ENCODE measurements at regions not wholly inside any gene's neighbourhood (a gene's known extent, or its start where the extent isn't known, plus 50 kb on each side); places are given as distances from the start of the nearest gene placed in this dataset.

GRCh38 chr10:1850971-1851527, 113.7 kb upstream of the ADARB2 start:
- Histone ChIP-seq H3K27me3 (no peaks in the 10 kb centered on the region), H3K9me3 (peaks cover 0 to 6% of the 10 kb centered on the region in 2 donors), H3K36me3 (no peaks in the 10 kb centered on the region), H3K4me1 (no peaks in the 10 kb centered on the region), H3K4me3 (no peak overlapping the region), H3K27ac (no peak overlapping the region)
- intact Hi-C loops (cut with DNase I; ENCODE audit: low total_unique reads): no loop called here
- TF ChIP-seq POLR2A (IDR thresholded peaks at IDR 0.05): no peak
- no peak for DNase-seq (ENCODE audit: low spot score in 2 of 2)

- Histone ChIP-seq H3K36me3 (no peaks in the 10 kb centered on the region), H3K4me1 (no peaks in the 10 kb centered on the region), H3K4me3 (no peak overlapping the region), H3K27me3 (no peaks in the 10 kb centered on the region), H3K27ac (no peak overlapping the region), H3K9me3 (peaks cover 0 to 6% of the 10 kb centered on the region in 2 donors)
- no peak for TF ChIP-seq POLR2AphosphoS5 (IDR thresholded peaks at IDR 0.05)
- no peak for TF ChIP-seq POLR2A (IDR thresholded peaks at IDR 0.05)
- TF ChIP-seq CTCF (IDR thresholded peaks at IDR 0.05): no peak
- DNase-seq (ENCODE audit: low spot score in 2 of 2): no peak
- intact Hi-C loops (cut with DNase I; ENCODE audit: low total_unique reads): no loop called here
Observed at GRCh38 chr10:1847361-1847760, 110.0 kb upstream of the ADARB2 start.

GRCh38 chr10:1846032-1846431, 108.7 kb upstream of the ADARB2 start:
- no peak overlapping the region for H3K27ac ChIP-seq
- H3K4me3 ChIP-seq: no peak overlapping the region
- no peaks in the 10 kb centered on the region for H3K4me1 ChIP-seq
- TF ChIP-seq CTCF (IDR thresholded peaks at IDR 0.05) (no peak), POLR2AphosphoS5 (IDR thresholded peaks at IDR 0.05) (no peak), POLR2A (IDR thresholded peaks at IDR 0.05) (no peak)
- H3K27me3 ChIP-seq: no peaks in the 10 kb centered on the region
- intact Hi-C loops (cut with DNase I; ENCODE audit: low total_unique reads): no loop called here
- H3K36me3 ChIP-seq: no peaks in the 10 kb centered on the region
- no peaks in the 10 kb centered on the region for H3K9me3 ChIP-seq
- no peak for DNase-seq (ENCODE audit: low spot score in 2 of 2)

GRCh38 chr10:1841759-1842158, 104.4 kb upstream of the ADARB2 start:
- Histone ChIP-seq H3K9me3 (no peaks in the 10 kb centered on the region), H3K27ac (no peak overlapping the region), H3K36me3 (no peaks in the 10 kb centered on the region), H3K4me3 (no peak overlapping the region), H3K4me1 (no peaks in the 10 kb centered on the region), H3K27me3 (peaks cover 0 to 3% of the 10 kb centered on the region in 2 donors)
- intact Hi-C loops (cut with DNase I; ENCODE audit: low total_unique reads): no loop called here
- TF ChIP-seq POLR2AphosphoS5 (IDR thresholded peaks at IDR 0.05) (no peak), POLR2A (IDR thresholded peaks at IDR 0.05) (no peak), CTCF (IDR thresholded peaks at IDR 0.05) (no peak)
- no peak for DNase-seq (ENCODE audit: low spot score in 2 of 2)

- Histone ChIP-seq H3K4me3 (no peak overlapping the region), H3K27me3 (no peaks in the 10 kb centered on the region), H3K27ac (no peak overlapping the region), H3K9me3 (peaks cover 0 to 15% of the 10 kb centered on the region in 2 donors), H3K4me1 (no peaks in the 10 kb centered on the region), H3K36me3 (no peaks in the 10 kb centered on the region)
- no peak for TF ChIP-seq CTCF (IDR thresholded peaks at IDR 0.05)
- TF ChIP-seq POLR2AphosphoS5 (IDR thresholded peaks at IDR 0.05): no peak
- no peak for TF ChIP-seq POLR2A (IDR thresholded peaks at IDR 0.05)
- no peak for DNase-seq (ENCODE audit: low spot score in 2 of 2)
- intact Hi-C loops (cut with DNase I; ENCODE audit: low total_unique reads): no loop called here
Observed at GRCh38 chr10:1829712-1830111, 92.4 kb upstream of the ADARB2 start.

- H3K27me3 ChIP-seq: peaks cover 0 to 5% of the 10 kb centered on the region in 2 donors
- DNase-seq (ENCODE audit: low spot score in 2 of 2): no peak
- TF ChIP-seq CTCF (IDR thresholded peaks at IDR 0.05) (no peak), POLR2A (IDR thresholded peaks at IDR 0.05) (no peak), POLR2AphosphoS5 (IDR thresholded peaks at IDR 0.05) (no peak)
- no peak overlapping the region for H3K27ac ChIP-seq
- H3K4me3 ChIP-seq: no peak overlapping the region
- intact Hi-C loops (cut with DNase I; ENCODE audit: low total_unique reads): no loop called here
- H3K4me1 ChIP-seq: no peaks in the 10 kb centered on the region
- no peaks in the 10 kb centered on the region for H3K36me3 ChIP-seq
- H3K9me3 ChIP-seq: peaks cover 0 to 15% of the 10 kb centered on the region in 2 donors
Observed at GRCh38 chr10:1824928-1825327, 87.6 kb upstream of the ADARB2 start.
